ENCODE measurements at regions not wholly inside any gene's neighbourhood (a gene's known extent, or its start where the extent isn't known, plus 50 kb on each side); places are given as distances from the start of the nearest gene placed in this dataset.

DNA sequence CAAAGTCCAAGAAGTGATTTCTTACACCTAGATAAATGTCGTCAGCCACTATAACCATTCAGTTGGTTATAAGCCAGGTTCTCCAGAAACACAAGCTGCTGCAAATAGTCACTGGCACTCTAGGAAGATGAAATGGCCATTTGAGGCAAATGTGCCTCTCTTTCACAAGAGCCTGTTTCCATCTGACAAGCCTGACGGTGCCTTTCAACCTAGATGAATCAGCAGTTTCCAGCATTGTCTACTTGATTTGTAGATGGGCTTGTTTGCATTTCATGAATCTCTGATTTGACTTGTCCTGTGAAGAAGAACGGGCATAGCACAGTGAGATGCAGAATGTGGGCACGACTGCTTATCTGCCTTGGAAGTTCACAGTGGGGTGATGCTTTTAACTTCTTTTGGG is 327.2 kb downstream of the LMO7 start:
- TF ChIP-seq, protein P1, sequence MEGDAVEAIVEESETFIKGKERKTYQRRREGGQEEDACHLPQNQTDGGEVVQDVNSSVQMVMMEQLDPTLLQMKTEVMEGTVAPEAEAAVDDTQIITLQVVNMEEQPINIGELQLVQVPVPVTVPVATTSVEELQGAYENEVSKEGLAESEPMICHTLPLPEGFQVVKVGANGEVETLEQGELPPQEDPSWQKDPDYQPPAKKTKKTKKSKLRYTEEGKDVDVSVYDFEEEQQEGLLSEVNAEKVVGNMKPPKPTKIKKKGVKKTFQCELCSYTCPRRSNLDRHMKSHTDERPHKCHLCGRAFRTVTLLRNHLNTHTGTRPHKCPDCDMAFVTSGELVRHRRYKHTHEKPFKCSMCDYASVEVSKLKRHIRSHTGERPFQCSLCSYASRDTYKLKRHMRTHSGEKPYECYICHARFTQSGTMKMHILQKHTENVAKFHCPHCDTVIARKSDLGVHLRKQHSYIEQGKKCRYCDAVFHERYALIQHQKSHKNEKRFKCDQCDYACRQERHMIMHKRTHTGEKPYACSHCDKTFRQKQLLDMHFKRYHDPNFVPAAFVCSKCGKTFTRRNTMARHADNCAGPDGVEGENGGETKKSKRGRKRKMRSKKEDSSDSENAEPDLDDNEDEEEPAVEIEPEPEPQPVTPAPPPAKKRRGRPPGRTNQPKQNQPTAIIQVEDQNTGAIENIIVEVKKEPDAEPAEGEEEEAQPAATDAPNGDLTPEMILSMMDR (IDR thresholded peaks at IDR 0.05; ENCODE audit: insufficient read depth, low read length): no peak
- TF ChIP-seq POLR2AphosphoS5 (IDR thresholded peaks at IDR 0.05; ENCODE audit: low read depth) (no peak), GABPA (IDR thresholded peaks at IDR 0.05; ENCODE audit: low read depth) (no peak), SPI1 (IDR thresholded peaks at IDR 0.05; ENCODE audit: borderline replicate concordance, low read depth) (no peak)
- TF ChIP-seq, protein P2, sequence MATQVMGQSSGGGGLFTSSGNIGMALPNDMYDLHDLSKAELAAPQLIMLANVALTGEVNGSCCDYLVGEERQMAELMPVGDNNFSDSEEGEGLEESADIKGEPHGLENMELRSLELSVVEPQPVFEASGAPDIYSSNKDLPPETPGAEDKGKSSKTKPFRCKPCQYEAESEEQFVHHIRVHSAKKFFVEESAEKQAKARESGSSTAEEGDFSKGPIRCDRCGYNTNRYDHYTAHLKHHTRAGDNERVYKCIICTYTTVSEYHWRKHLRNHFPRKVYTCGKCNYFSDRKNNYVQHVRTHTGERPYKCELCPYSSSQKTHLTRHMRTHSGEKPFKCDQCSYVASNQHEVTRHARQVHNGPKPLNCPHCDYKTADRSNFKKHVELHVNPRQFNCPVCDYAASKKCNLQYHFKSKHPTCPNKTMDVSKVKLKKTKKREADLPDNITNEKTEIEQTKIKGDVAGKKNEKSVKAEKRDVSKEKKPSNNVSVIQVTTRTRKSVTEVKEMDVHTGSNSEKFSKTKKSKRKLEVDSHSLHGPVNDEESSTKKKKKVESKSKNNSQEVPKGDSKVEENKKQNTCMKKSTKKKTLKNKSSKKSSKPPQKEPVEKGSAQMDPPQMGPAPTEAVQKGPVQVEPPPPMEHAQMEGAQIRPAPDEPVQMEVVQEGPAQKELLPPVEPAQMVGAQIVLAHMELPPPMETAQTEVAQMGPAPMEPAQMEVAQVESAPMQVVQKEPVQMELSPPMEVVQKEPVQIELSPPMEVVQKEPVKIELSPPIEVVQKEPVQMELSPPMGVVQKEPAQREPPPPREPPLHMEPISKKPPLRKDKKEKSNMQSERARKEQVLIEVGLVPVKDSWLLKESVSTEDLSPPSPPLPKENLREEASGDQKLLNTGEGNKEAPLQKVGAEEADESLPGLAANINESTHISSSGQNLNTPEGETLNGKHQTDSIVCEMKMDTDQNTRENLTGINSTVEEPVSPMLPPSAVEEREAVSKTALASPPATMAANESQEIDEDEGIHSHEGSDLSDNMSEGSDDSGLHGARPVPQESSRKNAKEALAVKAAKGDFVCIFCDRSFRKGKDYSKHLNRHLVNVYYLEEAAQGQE (IDR thresholded peaks at IDR 0.05; ENCODE audit: insufficient replicate concordance, low read depth): no peak
- H3K27ac ChIP-seq (replicated peaks): no peak overlapping the region
- no peak overlapping the region for H3K4me3 ChIP-seq (replicated peaks; ENCODE audit: insufficient read depth, low read length)
- no peaks in the 10 kb centered on the region for H3K27me3 ChIP-seq (ENCODE audit: insufficient read depth, poor library complexity, severe bottlenecking)
- DNase-seq (ENCODE audit: low read depth in 1 of 2, low spot score in 1 of 2): no peak

DNA sequence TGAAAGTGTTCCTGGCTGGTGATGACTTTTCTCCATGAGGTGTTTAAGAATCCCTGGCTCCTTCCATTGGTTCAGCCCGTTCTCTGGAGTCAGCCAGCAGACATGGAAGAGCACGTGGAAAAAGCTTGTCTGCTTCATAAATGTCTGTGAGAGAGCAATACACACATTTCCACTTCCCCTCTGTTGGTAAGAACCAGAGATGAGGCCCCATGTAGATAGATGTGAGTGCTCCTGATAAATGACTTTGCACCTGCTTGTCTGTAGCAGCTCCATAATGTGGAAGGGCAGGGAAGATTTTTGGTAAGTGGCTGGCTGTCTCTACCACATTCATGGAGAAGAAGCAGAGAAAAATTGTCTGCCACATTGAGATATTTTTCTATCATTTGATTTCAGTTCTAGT is 325.8 kb downstream of the LMO7 start:
- DNase-seq (ENCODE audit: low read depth in 1 of 2, low spot score in 1 of 2): no peak
- Histone ChIP-seq H3K27ac (replicated peaks) (no peak overlapping the region), H3K4me3 (replicated peaks; ENCODE audit: insufficient read depth, low read length) (no peak overlapping the region), H3K27me3 (ENCODE audit: insufficient read depth, poor library complexity, severe bottlenecking) (no peaks in the 10 kb centered on the region)
- TF ChIP-seq SPI1 (IDR thresholded peaks at IDR 0.05; ENCODE audit: borderline replicate concordance, low read depth) (no peak), GABPA (IDR thresholded peaks at IDR 0.05; ENCODE audit: low read depth) (no peak), POLR2AphosphoS5 (IDR thresholded peaks at IDR 0.05; ENCODE audit: low read depth) (no peak)
- TF ChIP-seq, protein P2 (IDR thresholded peaks at IDR 0.05; ENCODE audit: insufficient replicate concordance, low read depth): no peak
- TF ChIP-seq, protein P1 (IDR thresholded peaks at IDR 0.05; ENCODE audit: insufficient read depth, low read length): no peak

DNA sequence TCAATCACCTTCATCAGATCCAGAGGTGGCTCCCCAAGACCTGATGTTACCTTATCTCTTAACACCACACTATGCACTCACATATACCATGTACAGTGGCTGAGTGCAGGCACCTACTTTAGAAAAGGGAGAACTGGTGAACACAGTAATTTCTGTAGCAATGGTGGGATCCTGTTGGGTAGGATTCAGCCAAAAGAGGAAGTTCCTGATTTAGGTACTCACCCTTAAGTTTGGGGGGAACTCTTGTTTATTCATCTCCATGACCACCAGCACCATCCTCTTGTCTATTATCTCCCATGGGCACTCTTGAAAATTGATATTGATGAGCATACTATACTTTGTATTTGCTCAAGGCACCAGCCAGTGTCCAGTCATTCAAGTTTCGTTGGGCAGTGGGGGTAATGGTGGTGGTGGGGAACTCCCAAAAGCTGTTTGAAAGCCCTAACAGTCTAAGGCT is 324.4 kb downstream of the LMO7 start:
- Histone ChIP-seq H3K27me3 (ENCODE audit: insufficient read depth, poor library complexity, severe bottlenecking) (no peaks in the 10 kb centered on the region), H3K27ac (replicated peaks) (no peak overlapping the region), H3K4me3 (replicated peaks; ENCODE audit: insufficient read depth, low read length) (no peak overlapping the region)
- TF ChIP-seq, protein P2 (IDR thresholded peaks at IDR 0.05; ENCODE audit: insufficient replicate concordance, low read depth): no peak
- TF ChIP-seq GABPA (IDR thresholded peaks at IDR 0.05; ENCODE audit: low read depth) (no peak), POLR2AphosphoS5 (IDR thresholded peaks at IDR 0.05; ENCODE audit: low read depth) (no peak), SPI1 (IDR thresholded peaks at IDR 0.05; ENCODE audit: borderline replicate concordance, low read depth) (no peak)
- TF ChIP-seq, protein P1 (IDR thresholded peaks at IDR 0.05; ENCODE audit: insufficient read depth, low read length): no peak
- DNase-seq (ENCODE audit: low read depth in 1 of 2, low spot score in 1 of 2): no peak
